Motor neuron (in vitro differentiated cells): ENCODE measurements at regions not wholly inside any gene's neighbourhood (a gene's known extent, or its start where the extent isn't known, plus 50 kb on each side); places are given as distances from the start of the nearest gene placed in this dataset.
A peak's percentile ranks its signal among the peaks of the same experiment; 100 is the strongest.

Experiments
- ATAC-seq, 8 experiments: fragments of 200-7000 bp; cut with Tn5 transposase; replicated peaks in 6 of 8; 2 replicates each; pipeline ENCODE4 v1.8.0; 2021; ENCODE audit warnings: mild to moderate bottlenecking in 8 of 8, moderate library complexity in 8 of 8
- H3K27ac ChIP-seq, 2 donors: fragments of 250-450 bp; sonication (Bioruptor Pico); 2 replicates each; pipeline ENCODE4 v1.9.0; 2021; ENCODE audit warnings: antibody characterized with exemption in 2 of 2, mild to moderate bottlenecking in 2 of 2, moderate library complexity in 1 of 2
- H3K4me1 ChIP-seq, 2 donors: fragments of 250-450 bp; sonication (Bioruptor Pico); replicated peaks in 1 of 2; 2 replicates each; pipeline ENCODE4 v1.6.1; 2021; ENCODE audit warnings: antibody characterized with exemption in 2 of 2, mild to moderate bottlenecking in 2 of 2, moderate library complexity in 1 of 2
- H3K4me3 ChIP-seq, 5 donors: fragments of 250-450 bp; sonication (Bioruptor Pico); 2 replicates each; pipeline ENCODE4 v1.9.0; 2021; ENCODE audit warnings: antibody characterized with exemption in 5 of 5, mild to moderate bottlenecking in 5 of 5, moderate library complexity in 4 of 5
- WGBS, 10 experiments: fragments of 450-650 bp; shearing (Covaris generic); methylation state at CpG; one replicate each; pipeline ENCODE4 v1.0.0; 2022; 5-methylcytosine and 5-hydroxymethylcytosine counted together
- in situ Hi-C, 9 experiments: fragments of 400-800 bp; cut with MboI; loops; one replicate each; pipeline ENCODE4 v1.15.0; 2021; ENCODE audit warnings: low sequenced_read_pairs in 9 of 9, low pct_unique_long_range_greater_than_20kb in 2 of 9; ENCODE audit not compliant: unreplicated experiment in 9 of 9

DNA sequence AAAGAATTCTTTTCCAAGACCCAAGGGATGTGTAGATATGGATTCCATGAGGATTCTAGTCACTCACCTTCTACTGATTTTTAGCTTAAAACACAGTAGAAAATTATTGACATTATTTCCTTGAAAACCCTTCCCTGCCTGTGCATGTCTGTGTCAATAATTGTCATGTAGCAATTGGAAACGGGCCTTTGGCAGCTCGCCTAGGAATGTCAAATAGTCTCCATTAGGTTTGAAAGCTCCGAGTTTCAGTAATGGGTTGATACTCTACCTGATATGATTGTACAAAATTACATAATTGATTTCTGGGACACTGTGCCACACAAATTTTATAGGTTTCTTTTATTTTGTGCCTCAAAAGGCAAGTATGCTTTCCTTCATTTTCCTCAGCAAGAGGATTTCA is 515.2 kb upstream of the ARID1B start:
- ATAC-seq: peak in 1 of 8 experiments; percentile 44
- in situ Hi-C loops: no loop called here
- 10 to 100% (median 62%) methylated on average over 1 to 3 of the region's 3 CpGs for WGBS, 10 experiments
- Histone ChIP-seq H3K27ac (no peak overlapping the region), H3K4me1 (no peaks in the 10 kb centered on the region), H3K4me3 (no peak overlapping the region)

DNA sequence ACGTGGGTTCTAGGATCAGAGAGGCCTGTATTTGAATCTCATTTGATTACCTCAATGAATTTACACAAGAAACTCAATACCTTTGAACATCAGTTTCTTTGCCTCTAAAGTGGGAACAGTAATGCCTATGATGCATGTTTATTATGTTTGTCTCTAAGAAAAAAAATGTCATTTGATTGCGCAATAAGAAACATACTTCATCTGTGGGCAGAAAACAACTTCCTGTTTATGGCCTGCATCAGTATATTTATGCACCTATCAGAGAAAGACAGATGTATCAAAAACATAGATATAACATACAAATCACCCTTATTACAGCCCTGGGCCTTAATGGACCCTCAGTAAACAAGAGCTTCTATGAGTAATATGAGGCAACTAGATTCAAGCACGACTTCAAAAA is 516.4 kb upstream of the ARID1B start:
- no peak for ATAC-seq
- Histone ChIP-seq H3K4me3 (no peak overlapping the region), H3K4me1 (no peaks in the 10 kb centered on the region), H3K27ac (no peak overlapping the region)
- in situ Hi-C loops: no loop called here
- WGBS, 10 experiments: 32 to 100% (median 71%) methylated on average over 1 to 3 of the region's 3 CpGs

DNA sequence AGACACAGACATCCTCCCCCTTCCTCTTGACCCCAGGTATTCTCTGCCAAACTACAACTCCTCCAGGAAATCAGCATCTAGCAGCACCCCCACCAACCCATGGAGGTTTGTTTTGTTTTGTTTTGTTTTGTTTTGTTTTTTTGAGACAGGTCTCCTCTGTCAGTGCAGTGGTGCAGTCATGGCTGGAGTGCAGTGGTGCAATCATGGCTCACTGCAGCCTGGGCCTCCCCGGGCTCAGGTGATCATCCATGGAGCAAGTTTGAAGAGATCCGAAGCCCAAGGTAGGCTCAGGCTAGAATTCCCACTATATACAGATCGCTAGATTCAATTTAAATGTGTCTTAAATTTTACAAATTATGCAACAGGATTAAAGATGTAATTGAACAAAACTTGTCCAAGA is 518.2 kb upstream of the ARID1B start:
- in situ Hi-C loops: no loop called here
- WGBS, 10 experiments: 0 to 100% (median 72%) methylated on average over 1 to 3 of the region's 3 CpGs; no CpG with 5 or more reads in 1 of the 10 experiments
- Histone ChIP-seq H3K4me3 (no peak overlapping the region), H3K4me1 (no peaks in the 10 kb centered on the region), H3K27ac (no peak overlapping the region)
- no peak for ATAC-seq

DNA sequence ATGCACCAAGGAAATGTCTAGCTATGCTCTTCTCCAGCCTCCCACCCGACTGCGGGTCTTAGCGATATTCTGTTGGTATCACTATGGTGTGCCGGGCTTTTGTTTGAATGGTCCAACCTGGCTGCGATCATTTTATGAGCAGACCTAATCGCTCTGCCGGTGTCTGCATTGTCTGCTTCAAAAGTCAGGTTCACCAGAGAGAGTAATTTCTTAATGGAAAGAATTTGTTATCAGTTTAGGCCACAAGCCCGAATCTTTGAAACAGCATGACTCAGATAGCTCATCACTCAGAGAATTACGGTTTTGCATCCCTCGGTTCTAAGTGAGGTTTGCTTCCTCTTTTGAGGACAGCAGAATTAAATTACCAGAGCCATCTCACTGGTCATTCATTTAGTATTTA is 521.0 kb upstream of the ARID1B start:
- in situ Hi-C loops: no loop called here
- no peak overlapping the region for H3K27ac ChIP-seq
- no peak overlapping the region for H3K4me3 ChIP-seq
- 60 to 100% (median 85%) methylated on average over 1 to 10 of the region's 10 CpGs; no CpG with 5 or more reads in 1 of the 10 experiments for WGBS, 10 experiments
- no peaks in the 10 kb centered on the region for H3K4me1 ChIP-seq
- ATAC-seq: no peak

DNA sequence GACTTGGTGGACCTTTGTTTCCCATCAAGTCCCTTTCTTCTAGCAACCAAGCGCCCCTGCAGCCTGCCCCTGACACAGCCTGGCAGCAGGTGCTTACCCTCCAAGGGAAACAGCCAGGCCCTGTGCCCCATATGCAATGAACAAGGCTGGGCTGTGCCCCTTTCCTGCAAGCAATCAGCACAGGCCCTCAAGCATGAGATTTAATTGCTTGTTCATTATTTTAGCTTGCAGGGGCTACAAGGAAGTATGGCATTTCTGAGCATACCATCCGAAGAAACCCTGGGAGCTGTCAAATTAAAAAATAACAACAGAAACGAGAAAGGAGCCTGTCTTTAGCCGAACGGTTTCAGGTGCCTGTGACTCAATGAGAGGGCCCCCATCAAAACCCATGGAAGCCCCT is 522.9 kb upstream of the ARID1B start:
- in situ Hi-C loops: no loop called here
- Histone ChIP-seq H3K4me1 (no peaks in the 10 kb centered on the region), H3K27ac (no peak overlapping the region), H3K4me3 (no peak overlapping the region)
- no peak for ATAC-seq
- WGBS, 10 experiments: 0 to 66% (median 54%) methylated on average over 1 to 5 of the region's 5 CpGs; no CpG with 5 or more reads in 2 of the 10 experiments

DNA sequence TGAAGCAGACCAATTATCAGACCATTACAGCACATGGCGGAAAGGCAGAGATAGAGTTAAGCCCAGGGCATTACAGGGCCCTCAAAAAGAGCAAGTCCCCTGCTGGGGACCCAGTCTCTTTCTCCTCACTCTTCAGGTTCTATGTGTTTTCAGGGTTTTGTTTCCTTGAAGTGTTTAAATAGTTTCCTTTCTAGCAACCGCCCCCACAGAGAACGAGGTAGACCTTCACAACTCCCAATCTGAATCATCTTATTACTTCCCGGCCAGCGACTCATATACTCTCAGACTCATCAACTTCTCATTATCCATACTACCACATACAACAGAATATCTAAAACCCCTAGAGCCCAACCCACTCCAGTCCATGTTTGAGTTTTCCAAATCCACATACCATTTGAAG is 526.6 kb upstream of the ARID1B start:
- no peak for ATAC-seq
- in situ Hi-C loops: no loop called here
- Histone ChIP-seq H3K4me1 (no peaks in the 10 kb centered on the region), H3K4me3 (no peak overlapping the region), H3K27ac (no peak overlapping the region)
- 60 to 100% (median 95%) methylated on average over 1 to 5 of the region's 5 CpGs for WGBS, 10 experiments

DNA sequence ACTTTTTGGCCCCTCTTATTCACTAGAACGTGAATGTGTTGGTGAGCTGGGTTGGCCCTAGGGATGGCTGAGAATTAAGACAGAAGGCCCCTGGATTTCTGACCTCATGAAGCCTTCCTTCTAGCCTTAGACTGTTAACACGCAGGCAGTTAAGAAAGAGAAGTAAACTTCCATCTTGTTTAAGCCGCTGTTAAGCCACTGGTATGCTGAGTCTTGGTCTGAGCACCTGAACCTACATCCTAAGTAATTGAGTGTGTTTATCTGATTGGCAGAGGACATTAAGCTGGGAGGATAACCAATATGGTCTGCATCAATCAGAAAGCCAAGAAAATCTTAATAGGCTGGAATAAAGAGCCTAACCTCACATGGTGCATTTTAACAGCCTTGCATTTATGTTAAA is 535.0 kb upstream of the ARID1B start:
- Histone ChIP-seq H3K4me1 (no peaks in the 10 kb centered on the region), H3K27ac (no peak overlapping the region), H3K4me3 (no peak overlapping the region)
- 33 to 100% (median 83%) methylated on average over 1 to 3 of the region's 3 CpGs; no CpG with 5 or more reads in 3 of the 10 experiments for WGBS, 10 experiments
- in situ Hi-C loops: no loop called here
- ATAC-seq: peak in 1 of 8 experiments; percentile 51

DNA sequence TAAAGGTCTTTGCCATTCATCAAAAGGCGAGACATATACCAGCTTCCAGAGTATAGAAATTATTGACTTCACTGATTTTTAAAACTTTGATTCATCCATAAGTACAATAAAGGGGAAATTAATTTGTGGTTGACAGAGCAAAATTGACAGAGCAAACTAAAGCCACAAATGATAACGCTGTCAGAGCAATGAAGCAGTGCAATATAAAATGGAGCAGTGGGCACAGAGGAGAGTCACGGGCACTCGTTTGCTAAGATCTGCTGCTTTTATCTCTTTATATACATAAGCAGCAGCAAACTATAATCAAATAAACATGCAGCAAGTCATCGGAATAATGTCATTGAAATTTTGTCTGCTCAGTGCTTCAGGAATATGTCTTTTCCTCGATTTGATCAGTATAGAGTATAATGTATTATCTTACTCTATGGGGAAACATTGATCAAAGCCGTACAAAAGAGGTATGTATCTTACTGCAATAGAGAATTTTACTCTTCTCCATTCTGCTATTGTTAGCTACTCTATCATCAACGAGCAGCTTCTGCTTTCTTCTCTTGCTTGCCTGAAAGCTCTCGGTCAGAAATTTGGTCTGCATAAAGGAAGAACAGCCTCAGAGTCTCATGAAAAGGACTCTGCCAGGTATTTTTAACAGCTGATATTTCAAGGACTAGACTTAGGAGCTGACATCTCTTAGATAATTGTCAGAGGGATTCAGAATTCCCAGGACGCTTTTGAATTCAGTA is 546.0 kb upstream of the ARID1B start:
- no peak for ATAC-seq
- H3K4me1 ChIP-seq: peaks cover 0 to 7% of the 10 kb centered on the region in 2 donors
- WGBS, 10 experiments: 19 to 86% (median 69%) methylated on average over 2 to 10 of the region's 10 CpGs
- H3K27ac ChIP-seq: no peak overlapping the region
- in situ Hi-C loops: no loop called here
- no peak overlapping the region for H3K4me3 ChIP-seq

DNA sequence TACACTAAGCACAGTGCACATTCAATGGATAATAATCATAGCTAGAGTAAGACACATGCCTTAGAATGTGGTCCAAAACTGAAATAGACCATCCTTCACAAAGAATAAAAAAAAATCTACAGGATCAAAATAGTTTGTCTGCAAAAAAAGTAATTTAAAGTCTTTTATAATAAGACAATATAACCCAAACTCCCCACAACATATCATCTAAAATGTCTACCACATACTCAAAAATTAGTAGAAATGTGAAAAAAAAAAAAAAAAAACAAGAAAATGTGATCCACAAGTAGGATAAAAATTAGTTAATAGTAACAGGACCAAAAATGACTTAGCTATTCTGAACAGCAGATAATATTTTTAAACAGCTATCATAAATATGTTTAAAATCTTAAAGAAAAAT is 557.2 kb upstream of the ARID1B start:
- H3K4me1 ChIP-seq: no peaks in the 10 kb centered on the region
- H3K4me3 ChIP-seq: no peak overlapping the region
- in situ Hi-C loops: no loop called here
- H3K27ac ChIP-seq: no peak overlapping the region
- ATAC-seq: no peak

DNA sequence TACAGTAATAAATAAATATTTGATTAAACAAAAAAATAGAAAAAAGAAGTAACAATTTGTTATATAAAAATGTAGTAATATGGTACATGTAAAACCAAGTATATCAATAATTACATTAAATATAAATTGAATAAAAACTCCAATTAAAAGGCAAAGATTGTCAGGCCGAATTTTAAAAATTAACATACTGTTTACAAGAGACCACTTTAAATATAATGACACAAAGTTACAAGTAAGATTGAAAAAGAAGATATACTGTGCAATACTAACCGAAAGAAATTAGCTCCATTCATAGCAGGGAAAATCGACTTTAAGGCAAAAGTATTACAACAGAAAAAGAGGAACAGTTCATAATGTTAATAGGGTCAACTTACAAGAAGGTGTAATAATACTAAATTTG is 571.5 kb upstream of the ARID1B start:
- H3K27ac ChIP-seq: no peak overlapping the region
- WGBS, 10 experiments: 0 to 88% (median 49%) methylated on average over 2 to 3 of the region's 3 CpGs
- no peaks in the 10 kb centered on the region for H3K4me1 ChIP-seq
- H3K4me3 ChIP-seq: no peak overlapping the region
- no peak for ATAC-seq
- in situ Hi-C loops: no loop called here

DNA sequence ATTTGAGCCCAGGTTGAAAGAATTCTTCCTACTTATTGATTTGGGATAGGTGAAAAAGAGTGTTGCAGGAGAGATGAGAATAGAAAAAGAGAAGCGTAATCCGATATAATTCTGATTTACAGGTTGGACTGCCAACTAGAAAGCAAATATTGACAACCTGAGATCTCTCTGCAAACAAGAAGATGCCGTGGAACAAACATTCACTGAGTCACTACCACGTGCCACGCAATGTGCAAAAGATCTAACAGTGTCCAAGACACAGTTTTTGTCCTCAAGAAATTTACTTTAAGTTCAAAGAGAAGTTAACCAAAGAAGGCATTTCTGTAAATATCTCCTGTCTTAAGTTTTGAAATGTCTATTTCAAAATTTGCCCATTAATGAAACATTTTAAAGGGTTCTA is 578.0 kb upstream of the ARID1B start:
- in situ Hi-C loops: no loop called here
- 40 to 91% (median 84%) methylated on average over 2 to 5 of the region's 5 CpGs for WGBS, 10 experiments

DNA sequence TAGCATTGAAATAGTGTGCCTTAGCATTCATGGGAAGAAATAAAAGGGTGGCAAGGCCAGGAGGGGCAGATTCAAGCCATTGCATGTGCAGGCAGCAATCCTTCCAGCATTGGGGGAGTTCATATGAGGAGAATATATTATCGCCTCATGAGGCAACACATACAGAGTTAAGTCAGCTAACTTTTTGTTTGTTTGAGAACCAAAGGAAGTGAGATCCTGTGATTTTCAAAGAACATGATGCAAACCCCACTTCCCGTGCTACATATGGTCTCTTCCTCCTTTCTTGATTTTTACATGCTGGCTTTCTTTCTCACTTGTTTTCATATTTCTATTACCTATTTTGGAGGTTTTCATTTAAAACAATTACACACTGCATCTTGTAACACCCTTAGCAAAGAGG is 579.7 kb upstream of the ARID1B start:
- no peak overlapping the region for H3K27ac ChIP-seq
- no peak for ATAC-seq
- H3K4me1 ChIP-seq: peaks cover 0 to 8% of the 10 kb centered on the region in 2 donors
- 0 to 100% (median 67%) methylated on average over 1 to 2 of the region's 2 CpGs; no CpG with 5 or more reads in 1 of the 10 experiments for WGBS, 10 experiments
- no peak overlapping the region for H3K4me3 ChIP-seq
- in situ Hi-C loops: no loop called here

More for the DNA sequence above, 578.0 kb upstream of the ARID1B start:
- peak in 1 of 8 experiments; percentile 75 for ATAC-seq
- no peak overlapping the region for H3K4me3 ChIP-seq
- no peak overlapping the region for H3K27ac ChIP-seq
- peaks cover 0 to 8% of the 10 kb centered on the region in 2 donors for H3K4me1 ChIP-seq

DNA sequence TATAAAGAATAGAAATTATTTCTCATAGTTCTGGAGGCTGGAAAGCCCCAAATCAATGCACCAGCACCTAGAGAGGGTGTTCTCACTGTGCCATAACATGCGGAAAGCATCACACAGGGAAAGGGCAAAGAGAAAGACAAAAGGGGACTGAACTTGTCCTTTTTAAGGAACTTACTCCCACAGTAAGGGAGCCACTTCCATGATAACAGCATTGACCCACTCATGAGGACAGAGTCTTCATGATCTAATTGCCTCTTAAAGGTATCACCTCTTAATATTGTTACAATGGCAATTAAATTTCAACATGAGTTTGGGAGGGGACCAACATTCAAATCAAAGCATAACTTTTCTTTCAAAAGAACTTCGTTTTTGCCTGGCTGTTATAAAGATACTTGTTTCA is 582.2 kb upstream of the ARID1B start:
- no peak for ATAC-seq
- in situ Hi-C loops: no loop called here
- Histone ChIP-seq H3K4me3 (no peak overlapping the region), H3K27ac (no peak overlapping the region), H3K4me1 (peaks cover 0 to 8% of the 10 kb centered on the region in 2 donors)
- WGBS, 10 experiments: 0 to 100% (median 65%) methylated on average over 1 to 2 of the region's 2 CpGs

DNA sequence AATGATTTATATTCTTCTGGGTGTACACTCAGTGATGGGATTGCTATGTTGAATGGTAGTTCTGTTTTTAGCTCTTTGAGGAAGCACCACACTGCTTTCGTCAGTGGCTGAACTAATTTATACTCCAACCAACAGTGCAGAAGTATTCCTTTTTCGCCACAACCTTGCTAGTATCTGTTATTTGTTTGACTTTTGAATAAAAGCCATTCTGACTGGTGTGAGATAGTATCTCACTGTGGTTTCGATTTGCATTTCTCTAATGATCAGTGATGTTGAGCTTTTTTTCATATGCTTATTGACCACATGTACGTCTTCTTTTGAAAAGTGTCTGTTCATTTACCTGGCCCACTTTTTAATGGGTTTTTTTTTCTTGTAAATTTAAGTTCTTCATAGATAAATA is 583.8 kb upstream of the ARID1B start:
- Histone ChIP-seq H3K4me3 (no peak overlapping the region), H3K27ac (no peak overlapping the region), H3K4me1 (peaks cover 0 to 8% of the 10 kb centered on the region in 2 donors)
- WGBS, 10 experiments: 21 to 95% (median 83%) methylated on average over 1 to 4 of the region's 4 CpGs
- in situ Hi-C loops: no loop called here
- no peak for ATAC-seq
